K562 (cell line): ENCODE measurements at regions not wholly inside any gene's neighbourhood (a gene's known extent, or its start where the extent isn't known, plus 50 kb on each side); places are given as distances from the start of the nearest gene placed in this dataset.
A peak's percentile ranks its signal among the peaks of the same experiment; 100 is the strongest.
"Not testable (repeated sequence)": the region's sequence is repeated elsewhere in the genome, so short reads cannot be mapped to it uniquely, and the experiment has no call there.

Source experiments
- ATAC-seq: fragments of 200-7000 bp; cut with Tn5 transposase; 3 replicates; pipeline ENCODE4 v1.9.1; 2020; ENCODE audit warnings: moderate library complexity
- BruUV-seq: library from RNA; stranded (reverse); fragments of 400-500 nt; replicated peaks from 2 replicates; lab custom pipeline; 2021; lab: Mats Ljungman, UMichigan
- CTCF ChIA-PET: fragments of 300-600 bp; formaldehyde crosslinking; extraction: SDS; loops from one replicate; lab custom pipeline; 2021; ENCODE audit warnings: low intra/inter-chr PET ratio; lab: Yijun Ruan, JAX
- POLR2A ChIA-PET: fragments of 300-600, 350-650 bp; sonication (Branson Sonifier 250); formaldehyde crosslinking; extraction: SDS; loops from one replicate; lab custom pipeline; 2021; ENCODE audit warnings: antibody characterized with exemption, inconsistent platforms; lab: Yijun Ruan, JAX
- DNase-seq, 4 experiments: peaks; one replicate each; pipeline versions ENCODE4 v3.0.0 to v3.0.0-alpha.2; 2011 to 2018; ENCODE audit warnings: low spot score in 3 of 4, mixed read lengths in 3 of 4; ENCODE audit errors: extremely low read depth in 1 of 4
- FAIRE-seq: peaks from 2 replicates; lab custom pipeline; 2011; peaks lifted over from hg19 to GRCh38; lab: Jason Lieb, UNC
- H2AFZ ChIP-seq: 2 replicates; pipeline ENCODE4 v1.6.0; 2011; ENCODE audit warnings: low read depth, low read length, control low read depth, inconsistent platforms
- H3K27ac ChIP-seq: fragments of 200-600 bp; 3 replicates; pipeline ENCODE4 v1.8.0; 2011; ENCODE audit warnings: low read depth, mild to moderate bottlenecking, control low read depth, inconsistent platforms, low read length, moderate library complexity, mixed read lengths; ENCODE audit errors: extremely low read depth
- H3K27me3 ChIP-seq, 2 experiments: fragments of 300-600 bp in 1 of 2; 2 replicates in 1 of 2; 3 replicates in 1 of 2; pipeline versions ENCODE4 v1.6.0 to v1.8.0; 2011; ENCODE audit warnings: inconsistent platforms in 2 of 2, low read length in 2 of 2, mild to moderate bottlenecking in 1 of 2, mixed read lengths in 1 of 2, moderate library complexity in 1 of 2; ENCODE audit not compliant: control insufficient read depth in 2 of 2, insufficient read depth in 2 of 2
- H3K36me3 ChIP-seq: fragments of 300-600 bp; 3 replicates; pipeline ENCODE4 v1.8.0; 2011; ENCODE audit warnings: mild to moderate bottlenecking, low read length, inconsistent platforms; ENCODE audit not compliant: control insufficient read depth, insufficient read depth
- H3K4me1 ChIP-seq, 2 experiments: fragments of 200-600 bp in 1 of 2; replicated peaks in 1 of 2; 2 replicates in 1 of 2; 3 replicates in 1 of 2; pipeline versions ENCODE4 v1.5.1 to v1.8.0; 2011; ENCODE audit warnings: inconsistent platforms in 2 of 2, low read length in 2 of 2, mild to moderate bottlenecking in 1 of 2, mixed read lengths in 1 of 2, moderate library complexity in 1 of 2; ENCODE audit not compliant: control insufficient read depth in 2 of 2, insufficient read depth in 2 of 2
- H3K4me2 ChIP-seq: 2 replicates; pipeline ENCODE4 v1.6.1; 2011; ENCODE audit warnings: low read length, control low read depth, inconsistent platforms, mixed read lengths; ENCODE audit not compliant: insufficient read depth
- H3K4me3 ChIP-seq: fragments of 200-600 bp; sonication (generic), shearing (Covaris generic); 2 replicates; pipeline ENCODE4 v1.5.1; 2016; ENCODE audit warnings: control low read depth, inconsistent platforms
- H3K79me2 ChIP-seq: fragments of 200-600 bp; 3 replicates; pipeline ENCODE4 v1.8.0; 2011; ENCODE audit warnings: low read length, inconsistent platforms; ENCODE audit not compliant: control insufficient read depth, insufficient read depth
- H3K9ac ChIP-seq, 2 experiments: 2 replicates each; pipeline versions ENCODE4 v1.6.0 to v1.6.1; 2011; ENCODE audit warnings: low read depth in 2 of 2, low read length in 2 of 2, control low read depth in 1 of 2, inconsistent platforms in 1 of 2, mild to moderate bottlenecking in 1 of 2, mixed read lengths in 1 of 2; ENCODE audit not compliant: insufficient read depth in 1 of 2
- H3K9me1 ChIP-seq: one replicate; pipeline ENCODE4 v1.6.0; 2011; ENCODE audit warnings: inconsistent platforms, mild to moderate bottlenecking, low read length, moderate library complexity; ENCODE audit not compliant: control insufficient read depth, insufficient read depth
- H3K9me3 ChIP-seq: replicated peaks from 2 replicates; pipeline ENCODE4 v1.5.1; 2011; ENCODE audit warnings: low read depth, low read length, inconsistent platforms; ENCODE audit not compliant: control insufficient read depth, insufficient read depth
- H4K20me1 ChIP-seq: replicated peaks from 2 replicates; pipeline ENCODE4 v1.6.1; 2011; ENCODE audit warnings: low read length, inconsistent platforms, mixed read lengths; ENCODE audit not compliant: control insufficient read depth, insufficient read depth
- BCLAF1 ChIP-seq, 2 experiments: fragments of 450-650 bp in 1 of 2; IDR thresholded peaks; 2 replicates each; pipeline ENCODE4 v1.6.1; 2011 to 2017; ENCODE audit warnings: low read depth in 2 of 2, antibody characterized with exemption in 1 of 2, borderline replicate concordance in 1 of 2, low read length in 1 of 2, mild to moderate bottlenecking in 1 of 2, mixed read lengths in 1 of 2; ENCODE audit not compliant: control insufficient read depth in 1 of 2
- CCNT2 ChIP-seq: IDR thresholded peaks from 2 replicates; pipeline ENCODE4 v1.6.1; 2011; ENCODE audit warnings: borderline replicate concordance, low read depth, mild to moderate bottlenecking, moderate library complexity, mixed read lengths, low read length; ENCODE audit not compliant: insufficient read length; ENCODE audit errors: extremely low read depth
- PPARD ChIP-seq: fragments of 250-450 bp; sonication (Bioruptor Pico); IDR thresholded peaks from 2 replicates; pipeline ENCODE4 v1.8.0; 2022; ENCODE audit warnings: inconsistent platforms, mild to moderate bottlenecking, moderate library complexity
- SMAD4 ChIP-seq: fragments of 250-450 bp; sonication (Bioruptor Pico); conservative IDR thresholded peaks from 2 replicates; pipeline ENCODE4 v1.8.0; 2021; ENCODE audit warnings: inconsistent platforms, mild to moderate bottlenecking, moderate library complexity
- STAG1 ChIP-seq: sonication (generic); formaldehyde crosslinking; IDR thresholded peaks from 2 replicates; pipeline ENCODE4 v1.5.0; 2020; ENCODE audit warnings: missing genetic modification reagents, borderline replicate concordance
- TAF1 ChIP-seq: IDR thresholded peaks from 2 replicates; pipeline ENCODE4 v1.6.1; 2011; ENCODE audit warnings: mild to moderate bottlenecking, low read length, moderate library complexity; ENCODE audit not compliant: insufficient read depth, control insufficient read depth, severe bottlenecking; ENCODE audit errors: extremely low read depth
- TRIM28 ChIP-seq: fragments of 450-650 bp; IDR thresholded peaks from 2 replicates; pipeline ENCODE4 v1.6.1; 2017
- ZFP30 ChIP-seq: fragments of 250-450 bp; sonication (Bioruptor Pico); IDR thresholded peaks from 2 replicates; pipeline ENCODE4 v1.8.0; 2022; ENCODE audit warnings: moderate library complexity, mild to moderate bottlenecking, inconsistent platforms, borderline replicate concordance
- WGBS: fragments of 100-300 bp; shearing (Covaris generic); methylation state at CpG from one replicate; pipeline ENCODE4 v1.1.6; 2016; ENCODE audit warnings: low coverage, mixed read lengths; ENCODE audit not compliant: insufficient coverage; ENCODE audit errors: missing lambda C conversion rate; 5-methylcytosine and 5-hydroxymethylcytosine counted together
- in situ Hi-C: fragments of 300-500 bp; cut with MboI; formaldehyde crosslinking; loops from 4 replicates; pipeline ENCODE4 v1.15.0; 2018; ENCODE audit warnings: inconsistent platforms, mixed read lengths
- intact Hi-C: fragments of 100-400 bp; cut with micrococcal nuclease; formaldehyde crosslinking; loops from 2 replicates; pipeline ENCODE4 v1.14.2; 2022

- peak in 1 of 2 experiments; percentile 54; a peak in 1 of 4 replicates for TF ChIP-seq BCLAF1 (IDR thresholded peaks at IDR 0.05; ENCODE audit: borderline replicate concordance in 1 of 2, control insufficient read depth in 1 of 2, low read depth in 2 of 2, low read length in 1 of 2)
- no peak for TF ChIP-seq ZFP30 (CRISPR knock-in tag)
- no peak for TF ChIP-seq STAG1 (CRISPR knock-in tag)
- no peak for TF ChIP-seq TAF1
- TF ChIP-seq SMAD4: no peak
- no peak for TF ChIP-seq TRIM28
- TF ChIP-seq CCNT2: no peak
- TF ChIP-seq PPARD (CRISPR knock-in tag): no peak
Observed at GRCh38 chr20:47843886-47844567, 58.7 kb upstream of the SULF2 start (continued).

- H3K9me1 ChIP-seq, ATAC-seq, H2AFZ ChIP-seq, H3K9me3 ChIP-seq, H3K36me3 ChIP-seq, CTCF ChIA-PET, in situ Hi-C loops, FAIRE-seq, POLR2A ChIA-PET, H4K20me1 ChIP-seq, H3K27ac ChIP-seq, DNase-seq, H3K79me2 ChIP-seq, H3K9ac ChIP-seq, H3K4me2 ChIP-seq, BruUV-seq, H3K4me1 ChIP-seq, H3K4me3 ChIP-seq: not testable (repeated sequence)
- peaks cover 0 to 12% of the 10 kb centered on the region in 2 experiments; a peak in 1 of 5 replicates for H3K27me3 ChIP-seq
- whole genome bisulfite sequencing: 0% methylated on average over 5 of the region's 11 CpGs
- intact Hi-C loops: loop anchor here (10.0 kb wide), 1 partner anchor 52 kb away; no protein-coding TSS in a partner anchor
Observed at GRCh38 chr20:47842950-47843349, 57.7 kb upstream of the SULF2 start.
